Omental fat pad (tissue), 3 donors: ENCODE measurements at regions not wholly inside any gene's neighbourhood (a gene's known extent, or its start where the extent isn't known, plus 50 kb on each side); places are given as distances from the start of the nearest gene placed in this dataset.
A peak's percentile ranks its signal among the peaks of the same experiment; 100 is the strongest.

ENCODE experiments used
- ATAC-seq: fragments of 150-250 bp; one replicate; pipeline ENCODE4 v1.9.1; 2016; ENCODE audit warnings: mild to moderate bottlenecking, moderate library complexity; ENCODE audit not compliant: low FRiP score
- DNase-seq: peaks from one replicate; pipeline ENCODE4 v3.0.0-alpha.2; 2019; ENCODE audit warnings: low spot score
- CTCF ChIP-seq, 3 donors: fragments of 450-650 bp; IDR thresholded peaks; one replicate each; pipeline ENCODE4 v1.5.1; 2016 to 2017; ENCODE audit warnings: antibody characterized with exemption in 3 of 3, mild to moderate bottlenecking in 3 of 3, moderate library complexity in 2 of 3

GRCh38 chr21:15483138-15483780 lies 246.5 kb upstream of the USP25 start:
- ATAC-seq = peak; percentile 93
- peak in 2 of 3 donors; percentile 56 to 72 for TF ChIP-seq CTCF (IDR thresholded peaks at IDR 0.05)
- peak; percentile 81 for DNase-seq

GRCh38 chr21:15486460-15487195 lies 243.2 kb upstream of the USP25 start:
- TF ChIP-seq CTCF (IDR thresholded peaks at IDR 0.05) = no peak
- no peak for DNase-seq
- no peak for ATAC-seq

GRCh38 chr21:15487196-15487550 lies 242.6 kb upstream of the USP25 start:
- ATAC-seq (no peak), DNase-seq (no peak)
- no peak for TF ChIP-seq CTCF (IDR thresholded peaks at IDR 0.05)

GRCh38 chr21:15491100-15491499 lies 238.7 kb upstream of the USP25 start:
- no peak for TF ChIP-seq CTCF (IDR thresholded peaks at IDR 0.05)
- ATAC-seq (no peak), DNase-seq (no peak)

GRCh38 chr21:15493646-15494045 lies 236.1 kb upstream of the USP25 start:
- no peak for ATAC-seq
- no peak for TF ChIP-seq CTCF (IDR thresholded peaks at IDR 0.05)
- DNase-seq = no peak

- ATAC-seq (no peak), DNase-seq (no peak)
- TF ChIP-seq CTCF (IDR thresholded peaks at IDR 0.05) = no peak
Observed at GRCh38 chr21:15494481-15494880, 235.3 kb upstream of the USP25 start.

- ATAC-seq (no peak), DNase-seq (no peak)
- TF ChIP-seq CTCF (IDR thresholded peaks at IDR 0.05) = no peak
Observed at GRCh38 chr21:15495965-15496364, 233.8 kb upstream of the USP25 start.
